Putamen (tissue), 1 donor: ENCODE measurements at regions not wholly inside any gene's neighbourhood (a gene's known extent, or its start where the extent isn't known, plus 50 kb on each side); places are given as distances from the start of the nearest gene placed in this dataset.

Experiments
- DNase-seq: peaks from one replicate; pipeline ENCODE4 v3.0.0-alpha.2; 2016; ENCODE audit warnings: low spot score

GRCh38 chr2:57809230-57809629 is 237.4 kb upstream of the VRK2 start:
- DNase-seq: no peak

- no peak for DNase-seq
Measured at GRCh38 chr2:57821088-57821487, 225.5 kb upstream of the VRK2 start.

- DNase-seq: no peak
Measured at GRCh38 chr2:57828221-57828620, 218.4 kb upstream of the VRK2 start.

- no peak for DNase-seq
Measured at GRCh38 chr2:57834666-57835065, 211.9 kb upstream of the VRK2 start.

- no peak for DNase-seq
Measured at GRCh38 chr2:57842531-57842930, 204.1 kb upstream of the VRK2 start.

- no peak for DNase-seq
Measured at GRCh38 chr2:57843158-57843557, 203.4 kb upstream of the VRK2 start.

GRCh38 chr2:57848723-57849122 is 197.9 kb upstream of the VRK2 start:
- no peak for DNase-seq

- DNase-seq: no peak
Measured at GRCh38 chr2:57849843-57850242, 196.8 kb upstream of the VRK2 start.

- DNase-seq: no peak
Measured at GRCh38 chr2:57850415-57851130, 196.0 kb upstream of the VRK2 start.

GRCh38 chr2:57855212-57855611 is 191.4 kb upstream of the VRK2 start:
- no peak for DNase-seq

- no peak for DNase-seq
Measured at GRCh38 chr2:57859755-57860154, 186.9 kb upstream of the VRK2 start.

GRCh38 chr2:57862153-57862552 is 184.5 kb upstream of the VRK2 start:
- DNase-seq: no peak

- DNase-seq: no peak
Measured at GRCh38 chr2:57862727-57863126, 183.9 kb upstream of the VRK2 start.

- no peak for DNase-seq
Measured at GRCh38 chr2:57864926-57865325, 181.7 kb upstream of the VRK2 start.

- no peak for DNase-seq
Measured at GRCh38 chr2:57867730-57868129, 178.9 kb upstream of the VRK2 start.

- DNase-seq: no peak
Measured at GRCh38 chr2:57868619-57869139, 177.9 kb upstream of the VRK2 start.

GRCh38 chr2:57869758-57870344 is 176.8 kb upstream of the VRK2 start:
- DNase-seq: no peak

GRCh38 chr2:57876313-57876712 is 170.3 kb upstream of the VRK2 start:
- no peak for DNase-seq

GRCh38 chr2:57877811-57878170 is 168.8 kb upstream of the VRK2 start:
- no peak for DNase-seq

- no peak for DNase-seq
Measured at GRCh38 chr2:57878171-57878865, 168.3 kb upstream of the VRK2 start.

GRCh38 chr2:57878866-57879210 is 167.8 kb upstream of the VRK2 start:
- no peak for DNase-seq

- DNase-seq: no peak
Measured at GRCh38 chr2:57880446-57880845, 166.2 kb upstream of the VRK2 start.

GRCh38 chr2:57880967-57881366 is 165.6 kb upstream of the VRK2 start:
- DNase-seq: no peak
